ENCODE measurements at regions not wholly inside any gene's neighbourhood (a gene's known extent, or its start where the extent isn't known, plus 50 kb on each side); places are given as distances from the start of the nearest gene placed in this dataset.

GRCh38 chr4:100059467-100059866 is 109.4 kb upstream of the H2AZ1 start:
- Histone ChIP-seq H3K9me3 (ENCODE audit: control insufficient read depth, insufficient read depth, low read depth, low read length) (no peaks in the 10 kb centered on the region), H3K27ac (ENCODE audit: extremely low read depth, low read depth, low read length) (no peak overlapping the region), H3K4me1 (ENCODE audit: control insufficient read depth, insufficient read depth, low read length) (no peaks in the 10 kb centered on the region), H3K36me3 (ENCODE audit: control insufficient read depth in 2 of 2, insufficient read depth in 1 of 2, low read length in 2 of 2) (no peaks in the 10 kb centered on the region), H3K4me3 (ENCODE audit: low read depth, low read length) (no peak overlapping the region)
- CTCF ChIA-PET = no interaction called here
- TF ChIP-seq YY1 (tag by site-specific recombination; IDR thresholded peaks at IDR 0.05) (no peak), MYNN (tag by site-specific recombination; IDR thresholded peaks at IDR 0.05; ENCODE audit: borderline replicate concordance) (no peak), ZNF600 (tag by site-specific recombination; IDR thresholded peaks at IDR 0.05) (no peak), ZNF221 (tag by site-specific recombination; IDR thresholded peaks at IDR 0.05; ENCODE audit: borderline replicate concordance) (no peak), ZBTB26 (tag by site-specific recombination; optimal IDR thresholded peaks at IDR 0.05) (no peak), PRDM4 (tag by site-specific recombination; IDR thresholded peaks at IDR 0.05) (no peak), ZNF404 (tag by site-specific recombination; IDR thresholded peaks at IDR 0.05) (no peak), ZNF843 (tag by site-specific recombination; IDR thresholded peaks at IDR 0.05) (no peak), ZNF112 (tag by site-specific recombination; IDR thresholded peaks at IDR 0.05) (no peak), ZNF391 (tag by site-specific recombination; IDR thresholded peaks at IDR 0.05; ENCODE audit: borderline replicate concordance, low read depth) (no peak)
- TF ChIP-seq, protein P1, sequence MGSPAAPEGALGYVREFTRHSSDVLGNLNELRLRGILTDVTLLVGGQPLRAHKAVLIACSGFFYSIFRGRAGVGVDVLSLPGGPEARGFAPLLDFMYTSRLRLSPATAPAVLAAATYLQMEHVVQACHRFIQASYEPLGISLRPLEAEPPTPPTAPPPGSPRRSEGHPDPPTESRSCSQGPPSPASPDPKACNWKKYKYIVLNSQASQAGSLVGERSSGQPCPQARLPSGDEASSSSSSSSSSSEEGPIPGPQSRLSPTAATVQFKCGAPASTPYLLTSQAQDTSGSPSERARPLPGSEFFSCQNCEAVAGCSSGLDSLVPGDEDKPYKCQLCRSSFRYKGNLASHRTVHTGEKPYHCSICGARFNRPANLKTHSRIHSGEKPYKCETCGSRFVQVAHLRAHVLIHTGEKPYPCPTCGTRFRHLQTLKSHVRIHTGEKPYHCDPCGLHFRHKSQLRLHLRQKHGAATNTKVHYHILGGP (tag by site-specific recombination; IDR thresholded peaks at IDR 0.05) = no peak
- POLR2A ChIA-PET = no interaction called here

GRCh38 chr4:100056701-100057100 is 106.6 kb upstream of the H2AZ1 start:
- Histone ChIP-seq H3K4me1 (ENCODE audit: control insufficient read depth, insufficient read depth, low read length) (no peaks in the 10 kb centered on the region), H3K36me3 (ENCODE audit: control insufficient read depth in 2 of 2, insufficient read depth in 1 of 2, low read length in 2 of 2) (no peaks in the 10 kb centered on the region), H3K27ac (ENCODE audit: extremely low read depth, low read depth, low read length) (no peak overlapping the region), H3K4me3 (ENCODE audit: low read depth, low read length) (no peak overlapping the region), H3K9me3 (ENCODE audit: control insufficient read depth, insufficient read depth, low read depth, low read length) (no peaks in the 10 kb centered on the region)
- ChIA-PET CTCF (interaction anchor here (1.0 kb wide), 1 partner anchor 39 kb away, joined by 4 read pairs; no protein-coding TSS in a partner anchor), POLR2A (no interaction called here)
- no peak for TF ChIP-seq ZNF530 (tag by site-specific recombination; IDR thresholded peaks at IDR 0.05; ENCODE audit: low read depth)
- no peak for TF ChIP-seq MEIS1 (CRISPR knock-in tag; IDR thresholded peaks at IDR 0.05; ENCODE audit: borderline replicate concordance)
- TF ChIP-seq ZNF214 (tag by site-specific recombination; IDR thresholded peaks at IDR 0.05; ENCODE audit: borderline replicate concordance) = no peak
- TF ChIP-seq ZBTB7A (tag by site-specific recombination; IDR thresholded peaks at IDR 0.05; ENCODE audit: low read depth) = no peak
- TF ChIP-seq EGR2 (tag by site-specific recombination; IDR thresholded peaks at IDR 0.05; ENCODE audit: low read depth) = no peak
- TF ChIP-seq ZSCAN16 (tag by site-specific recombination; IDR thresholded peaks at IDR 0.05) = no peak
- TF ChIP-seq ZNF24 (tag by site-specific recombination; IDR thresholded peaks at IDR 0.05) = no peak
- TF ChIP-seq, protein P2, sequence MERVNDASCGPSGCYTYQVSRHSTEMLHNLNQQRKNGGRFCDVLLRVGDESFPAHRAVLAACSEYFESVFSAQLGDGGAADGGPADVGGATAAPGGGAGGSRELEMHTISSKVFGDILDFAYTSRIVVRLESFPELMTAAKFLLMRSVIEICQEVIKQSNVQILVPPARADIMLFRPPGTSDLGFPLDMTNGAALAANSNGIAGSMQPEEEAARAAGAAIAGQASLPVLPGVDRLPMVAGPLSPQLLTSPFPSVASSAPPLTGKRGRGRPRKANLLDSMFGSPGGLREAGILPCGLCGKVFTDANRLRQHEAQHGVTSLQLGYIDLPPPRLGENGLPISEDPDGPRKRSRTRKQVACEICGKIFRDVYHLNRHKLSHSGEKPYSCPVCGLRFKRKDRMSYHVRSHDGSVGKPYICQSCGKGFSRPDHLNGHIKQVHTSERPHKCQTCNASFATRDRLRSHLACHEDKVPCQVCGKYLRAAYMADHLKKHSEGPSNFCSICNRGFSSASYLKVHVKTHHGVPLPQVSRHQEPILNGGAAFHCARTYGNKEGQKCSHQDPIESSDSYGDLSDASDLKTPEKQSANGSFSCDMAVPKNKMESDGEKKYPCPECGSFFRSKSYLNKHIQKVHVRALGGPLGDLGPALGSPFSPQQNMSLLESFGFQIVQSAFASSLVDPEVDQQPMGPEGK (tag by site-specific recombination; IDR thresholded peaks at IDR 0.05) = no peak
- no peak for TF ChIP-seq ZNF211 (tag by site-specific recombination; IDR thresholded peaks at IDR 0.05; ENCODE audit: low read depth)
- no peak for TF ChIP-seq ZNF488 (tag by site-specific recombination; IDR thresholded peaks at IDR 0.05)
- TF ChIP-seq, protein P3, sequence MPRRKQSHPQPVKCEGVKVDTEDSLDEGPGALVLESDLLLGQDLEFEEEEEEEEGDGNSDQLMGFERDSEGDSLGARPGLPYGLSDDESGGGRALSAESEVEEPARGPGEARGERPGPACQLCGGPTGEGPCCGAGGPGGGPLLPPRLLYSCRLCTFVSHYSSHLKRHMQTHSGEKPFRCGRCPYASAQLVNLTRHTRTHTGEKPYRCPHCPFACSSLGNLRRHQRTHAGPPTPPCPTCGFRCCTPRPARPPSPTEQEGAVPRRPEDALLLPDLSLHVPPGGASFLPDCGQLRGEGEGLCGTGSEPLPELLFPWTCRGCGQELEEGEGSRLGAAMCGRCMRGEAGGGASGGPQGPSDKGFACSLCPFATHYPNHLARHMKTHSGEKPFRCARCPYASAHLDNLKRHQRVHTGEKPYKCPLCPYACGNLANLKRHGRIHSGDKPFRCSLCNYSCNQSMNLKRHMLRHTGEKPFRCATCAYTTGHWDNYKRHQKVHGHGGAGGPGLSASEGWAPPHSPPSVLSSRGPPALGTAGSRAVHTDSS (tag by site-specific recombination; IDR thresholded peaks at IDR 0.05) = no peak
- TF ChIP-seq BCL11B (tag by site-specific recombination; IDR thresholded peaks at IDR 0.05; ENCODE audit: low read depth) = no peak
- TF ChIP-seq ZFP37 (tag by site-specific recombination; IDR thresholded peaks at IDR 0.05) = no peak
- no peak for TF ChIP-seq ZNF391 (tag by site-specific recombination; IDR thresholded peaks at IDR 0.05; ENCODE audit: borderline replicate concordance, low read depth)
- TF ChIP-seq FEZF1 (tag by site-specific recombination; IDR thresholded peaks at IDR 0.05) = no peak

Measured in HEK293 (cell line).